GM19455 (cell line): ENCODE measurements at regions not wholly inside any gene's neighbourhood (a gene's known extent, or its start where the extent isn't known, plus 50 kb on each side); places are given as distances from the start of the nearest gene placed in this dataset.

Experiments
- ATAC-seq: cut with Tn5 transposase; IDR thresholded peaks from one replicate; pipeline ENCODE4 v1.9.1; 2021; ENCODE audit not compliant: unreplicated experiment

- no peak for ATAC-seq
Observed at GRCh38 chr11:37109286-37109585, 511.2 kb upstream of the RAG2 start.

DNA sequence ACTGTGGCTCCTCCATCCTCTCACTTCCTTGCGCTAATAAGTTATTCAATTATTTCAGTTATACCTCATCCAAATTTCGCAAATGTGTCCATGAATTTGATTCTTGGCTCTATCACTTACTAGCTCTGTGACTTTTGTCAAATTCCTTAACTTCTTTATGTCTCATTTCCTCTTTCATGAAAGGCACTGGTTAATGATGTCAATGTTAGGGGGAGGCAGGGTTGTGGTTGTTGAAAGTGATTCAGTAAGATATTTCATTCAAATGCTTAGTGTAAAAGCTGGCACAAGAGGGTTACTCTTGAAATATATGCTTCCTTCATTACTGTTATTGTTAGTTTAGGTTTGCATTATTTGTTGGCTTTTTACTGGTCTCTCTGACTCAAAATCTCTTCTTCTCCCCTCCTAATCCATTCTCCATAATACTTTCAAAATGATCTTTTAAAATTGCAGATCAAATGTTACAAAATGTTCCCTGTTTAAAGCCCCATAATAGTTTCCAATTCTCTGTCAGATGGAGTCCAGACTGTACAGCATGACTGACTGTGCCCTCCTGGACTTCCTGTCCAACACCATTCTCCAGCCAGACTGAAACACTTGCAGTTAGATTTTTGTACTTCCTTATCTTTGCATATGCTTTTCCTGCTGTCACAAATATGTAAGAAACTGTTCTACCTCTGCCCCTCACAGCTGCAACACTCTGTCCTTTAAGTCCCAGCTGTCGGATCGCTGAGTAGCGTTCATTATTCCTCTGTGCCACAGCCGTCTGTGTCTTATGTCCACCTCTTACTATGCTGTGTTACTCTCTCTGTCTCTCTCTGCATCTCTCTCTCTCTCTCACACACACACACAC lies 510.6 kb upstream of the RAG2 start:
- no peak for ATAC-seq

GRCh38 chr11:37107831-37108230 lies 509.8 kb upstream of the RAG2 start:
- no peak for ATAC-seq

- no peak for ATAC-seq
Observed at GRCh38 chr11:37107415-37107814, 509.4 kb upstream of the RAG2 start.

DNA sequence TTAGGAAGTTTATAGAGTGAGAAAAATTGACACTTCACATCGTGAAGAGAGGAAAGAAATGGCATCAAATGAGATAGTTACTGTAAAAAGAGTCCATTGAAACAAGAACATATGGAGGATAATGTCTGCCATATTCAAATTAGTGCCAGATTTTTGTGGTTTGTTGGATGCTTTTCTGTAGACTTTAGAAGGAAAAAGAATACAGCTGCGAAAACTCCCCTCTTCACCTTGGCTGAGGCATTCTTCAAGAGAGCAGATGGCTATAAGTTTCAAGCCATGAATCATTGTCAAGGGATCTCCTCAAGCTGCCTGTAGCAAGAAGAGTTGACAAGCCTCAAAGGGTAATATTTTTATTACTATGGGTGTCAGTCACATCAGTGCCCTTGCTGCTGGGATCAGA lies 507.4 kb upstream of the RAG2 start:
- ATAC-seq = no peak

DNA sequence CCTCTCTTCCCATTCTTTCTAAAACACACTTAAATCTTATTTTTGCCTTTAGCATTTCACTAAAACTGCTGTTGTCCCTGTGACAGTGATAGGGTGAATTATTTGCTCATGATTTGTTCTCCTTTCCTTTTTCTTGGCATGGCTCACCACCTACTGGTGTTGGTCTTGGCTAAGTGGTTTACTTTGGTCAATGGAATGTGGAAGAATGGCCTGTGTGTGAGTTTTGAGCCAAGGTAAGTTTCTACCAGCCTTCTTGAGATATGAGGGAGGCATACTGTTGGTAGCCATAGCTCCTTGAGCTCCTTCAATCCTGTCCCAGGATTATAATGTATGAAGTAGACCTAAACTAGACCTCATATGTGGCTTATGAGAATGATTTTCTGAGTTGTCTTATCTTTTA lies 506.3 kb upstream of the RAG2 start:
- ATAC-seq = no peak

- ATAC-seq = no peak
Observed at GRCh38 chr11:37100008-37100407, 502.0 kb upstream of the RAG2 start.

- ATAC-seq = no peak
Observed at GRCh38 chr11:37092487-37092886, 494.5 kb upstream of the RAG2 start.

- ATAC-seq = no peak
Observed at GRCh38 chr11:37089439-37089838, 491.4 kb upstream of the RAG2 start.

DNA sequence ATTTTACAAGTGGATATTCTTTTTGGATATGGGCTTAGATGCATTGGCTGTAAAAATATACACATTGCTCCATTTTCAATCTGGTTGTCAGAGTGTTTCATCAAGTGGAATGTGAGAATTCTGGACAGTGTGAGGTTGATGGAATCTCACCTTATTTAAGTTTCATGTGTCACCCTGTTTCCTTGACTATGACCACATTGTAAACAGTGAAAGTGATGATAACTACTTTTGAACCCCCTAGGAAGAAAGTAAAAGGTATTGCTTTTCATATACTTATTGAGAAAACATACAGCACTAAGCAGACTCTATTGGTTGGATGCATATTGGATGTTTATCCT lies 490.5 kb upstream of the RAG2 start:
- no peak for ATAC-seq

DNA sequence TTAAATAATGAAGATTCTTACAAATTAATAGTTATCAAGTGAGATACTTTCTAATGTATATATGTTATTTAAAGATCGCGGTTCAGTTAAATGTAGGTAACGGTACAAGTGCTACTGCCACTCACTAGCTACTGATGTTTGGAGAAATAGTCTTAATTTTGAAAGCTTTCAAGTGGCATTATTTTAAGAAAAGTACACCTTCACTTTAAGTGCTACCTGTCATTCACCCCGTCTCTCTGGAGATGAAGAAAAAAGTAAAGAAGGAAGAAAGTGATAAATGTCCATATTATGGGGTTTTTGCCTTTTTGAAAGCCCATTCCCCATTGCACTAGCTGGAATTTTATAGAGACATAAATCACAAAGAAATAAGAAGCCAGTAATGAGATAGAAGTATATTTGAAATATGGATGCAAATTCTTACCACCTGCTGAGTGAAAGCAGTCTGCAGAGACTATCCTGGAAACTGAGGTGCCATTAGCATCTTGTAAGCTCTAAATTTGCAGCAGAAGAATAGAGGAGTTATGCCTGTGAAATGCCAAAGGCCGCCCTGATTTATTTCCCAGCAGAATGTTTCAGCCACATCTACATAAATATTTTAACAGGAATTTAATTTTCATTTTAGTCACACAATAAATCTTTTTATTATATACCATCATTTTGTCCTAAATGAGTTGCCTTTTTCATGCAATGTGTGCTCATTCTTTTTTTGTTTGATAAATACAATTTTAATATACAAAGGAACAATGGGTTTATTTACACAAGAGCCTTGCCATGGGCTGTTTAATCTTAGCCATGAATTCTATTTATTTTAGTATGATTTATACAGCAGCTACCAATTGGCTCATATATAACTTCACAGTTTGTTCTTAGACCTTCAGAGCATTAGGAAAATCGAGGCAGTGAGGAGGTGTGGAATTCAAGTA lies 489.9 kb upstream of the RAG2 start:
- no peak for ATAC-seq

DNA sequence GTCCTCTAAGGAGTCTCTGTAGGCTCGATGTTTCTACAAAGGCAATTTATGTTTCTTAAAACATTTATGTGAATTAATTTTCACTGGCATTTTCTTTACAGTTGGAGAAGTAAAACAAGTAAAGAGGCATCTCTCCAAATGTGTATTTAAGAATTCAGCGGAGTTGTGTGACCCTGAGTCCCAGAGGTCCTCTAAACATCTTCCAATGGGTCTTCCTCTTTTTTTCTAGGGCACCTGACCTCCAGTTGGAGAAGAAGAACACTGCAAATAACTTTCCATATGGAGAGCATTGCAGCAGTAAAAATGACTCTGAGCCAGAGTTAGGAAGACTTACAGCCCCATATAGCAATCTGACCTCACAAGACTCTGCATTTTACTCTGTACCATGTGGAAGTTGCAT lies 480.5 kb upstream of the RAG2 start:
- no peak for ATAC-seq

- ATAC-seq = no peak
Observed at GRCh38 chr11:37076866-37077265, 478.8 kb upstream of the RAG2 start.

GRCh38 chr11:37072538-37073055 lies 474.6 kb upstream of the RAG2 start:
- ATAC-seq = no peak

DNA sequence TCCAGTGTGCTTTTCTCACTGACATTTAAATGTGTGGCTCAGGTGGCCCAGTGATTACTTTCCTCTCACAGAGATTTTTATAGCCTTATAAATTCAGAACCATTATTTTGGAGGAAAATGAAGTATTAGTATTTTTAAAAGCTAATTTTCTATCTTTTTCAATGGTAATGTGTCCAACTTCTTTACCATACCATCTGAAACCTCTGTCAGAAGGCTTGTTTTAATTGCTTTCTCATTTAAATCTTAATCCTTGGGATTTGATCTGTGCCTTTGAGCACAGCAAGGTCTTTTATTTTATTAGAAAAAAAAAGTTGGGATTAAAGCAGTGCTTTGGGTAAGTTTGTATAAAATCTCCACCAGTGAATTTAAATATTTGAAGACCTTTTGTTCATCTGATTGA lies 452.3 kb upstream of the RAG2 start:
- ATAC-seq = no peak

DNA sequence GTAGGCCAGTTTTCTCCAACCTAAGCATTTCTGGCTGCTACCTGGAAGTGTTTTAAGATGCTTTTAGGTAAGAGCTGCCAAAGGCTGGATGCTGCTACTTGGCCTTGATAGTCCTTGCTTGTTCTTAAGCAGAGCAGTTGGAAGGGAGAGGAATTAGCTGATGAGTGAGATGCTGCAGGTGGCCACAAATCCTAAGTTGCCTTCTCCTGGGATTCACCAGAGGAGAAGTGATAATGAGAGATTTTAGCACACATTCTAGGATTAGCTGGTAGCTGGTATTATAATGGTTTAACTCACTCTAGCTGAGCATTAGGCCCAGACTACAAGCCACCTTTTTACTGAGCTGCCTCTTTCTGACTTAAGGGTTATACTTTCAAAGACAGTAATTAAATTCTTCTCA lies 442.9 kb upstream of the RAG2 start:
- ATAC-seq = no peak

- ATAC-seq = no peak
Observed at GRCh38 chr11:37038911-37039310, 440.9 kb upstream of the RAG2 start.

DNA sequence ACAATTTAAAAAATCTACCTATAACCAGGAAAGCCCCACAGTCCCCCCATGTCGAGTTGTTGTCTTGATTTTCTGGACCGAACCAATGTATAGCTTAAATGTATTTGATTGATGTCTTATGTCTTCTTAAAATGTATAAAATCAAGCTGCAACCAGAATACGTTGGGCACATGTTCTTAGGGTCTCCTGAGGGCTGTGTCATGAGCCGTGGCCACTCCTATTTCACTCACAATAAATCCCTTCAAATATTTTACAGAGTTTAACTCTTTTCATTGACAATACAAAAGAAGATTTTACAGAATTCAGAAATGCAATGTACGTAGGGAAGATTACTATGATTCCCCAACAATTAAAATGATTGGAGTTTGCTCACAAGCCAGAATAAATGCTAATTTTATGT lies 428.7 kb upstream of the RAG2 start:
- ATAC-seq = no peak

DNA sequence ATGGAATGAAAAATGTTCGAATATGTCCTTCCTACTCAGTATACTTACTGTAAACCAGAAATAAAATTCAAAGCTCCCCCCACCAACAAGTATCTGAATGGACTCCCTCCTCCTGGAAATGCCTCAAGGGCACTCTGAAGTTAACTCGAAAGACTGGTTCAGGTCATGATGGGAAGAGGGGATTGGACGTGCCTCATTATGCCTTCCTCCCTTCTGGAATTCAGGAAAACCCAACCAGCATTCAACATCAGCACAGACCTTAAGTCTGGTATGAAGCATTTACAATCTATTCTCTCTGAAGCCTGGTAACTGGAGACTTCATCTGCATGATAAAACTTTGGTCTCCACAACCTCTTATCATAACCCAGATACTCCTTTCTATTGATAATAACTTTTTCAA lies 428.3 kb upstream of the RAG2 start:
- ATAC-seq = no peak

DNA sequence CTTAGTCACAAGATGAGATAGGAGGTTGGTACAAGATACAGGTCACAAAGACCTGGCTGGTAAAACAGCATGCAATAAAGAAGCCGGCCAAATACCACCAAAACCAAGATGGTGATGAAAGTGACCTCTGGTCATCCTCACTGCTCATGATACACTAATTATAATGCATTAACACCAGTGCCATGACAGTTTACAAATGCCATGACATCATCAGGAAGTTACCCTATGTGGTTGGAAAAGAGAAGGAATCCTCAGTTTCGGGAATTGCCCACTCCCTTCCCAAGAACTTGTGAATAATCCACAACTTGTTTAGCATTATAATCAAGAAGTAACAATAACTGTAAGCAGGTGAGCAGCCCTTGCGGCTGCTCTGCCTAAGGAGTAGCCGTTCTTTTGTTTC lies 408.5 kb upstream of the RAG2 start:
- no peak for ATAC-seq

GRCh38 chr11:37002831-37003230 lies 404.8 kb upstream of the RAG2 start:
- ATAC-seq = no peak

GRCh38 chr11:36997656-36998055 lies 399.6 kb upstream of the RAG2 start:
- ATAC-seq = no peak
